Spleen (tissue), 7 donors: ENCODE measurements at regions not wholly inside any gene's neighbourhood (a gene's known extent, or its start where the extent isn't known, plus 50 kb on each side); places are given as distances from the start of the nearest gene placed in this dataset.

Source experiments
- POLR2A ChIP-seq, 3 donors: fragments of 450-650 bp; IDR thresholded peaks; one replicate each; pipeline ENCODE4 v1.5.1; 2017; ENCODE audit warnings: antibody characterized with exemption in 3 of 3, mild to moderate bottlenecking in 1 of 3
- POLR2AphosphoS5 ChIP-seq, 3 donors: sonication (generic); formaldehyde crosslinking; IDR thresholded peaks; one replicate each; pipeline ENCODE4 v1.5.1; 2017; ENCODE audit warnings: antibody characterized with exemption in 3 of 3
- TF ChIP-seq, protein P1 (sequence below), 11 experiments: fragments of 200-600 bp in 7 of 11; fragments of 450-650 bp in 4 of 11; sonication (generic) in 4 of 11; IDR thresholded peaks in 8 of 11; conservative IDR thresholded peaks in 3 of 11; 1 replicate in 7 of 11; 2 replicates in 4 of 11; pipeline versions ENCODE4 v1.4.0 to v1.8.0; 2016 to 2021; ENCODE audit warnings: antibody characterized with exemption in 11 of 11, inconsistent platforms in 4 of 11, mild to moderate bottlenecking in 1 of 11
- donor health status: DM: no; HTN: no; CAD: no; lungs with moderate emphysema.
- donor health status: DM: no; HTN: no; CAD: no.
- donor health status: DM: no; HTN: no; CAD: no.

DNA sequence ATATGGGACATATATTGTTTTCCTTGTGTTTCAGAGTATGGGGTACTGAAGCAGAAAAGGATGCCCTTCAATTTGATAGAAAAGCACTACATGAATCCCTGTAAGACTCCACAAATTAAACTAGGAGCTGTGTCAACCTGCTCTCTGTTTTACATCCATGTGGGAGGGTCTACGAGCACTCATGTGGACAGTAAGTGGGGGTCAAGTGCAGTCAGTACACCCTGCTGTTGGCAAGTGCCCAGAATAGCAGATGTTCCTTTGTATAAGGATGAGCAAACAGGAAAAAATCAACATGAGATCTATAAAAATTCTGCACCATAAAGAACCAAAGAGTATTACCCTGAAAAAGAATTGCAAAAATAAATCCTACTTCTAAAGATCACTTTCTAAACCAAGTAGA lies 659.9 kb downstream of the SI start:
- TF ChIP-seq, protein P1, sequence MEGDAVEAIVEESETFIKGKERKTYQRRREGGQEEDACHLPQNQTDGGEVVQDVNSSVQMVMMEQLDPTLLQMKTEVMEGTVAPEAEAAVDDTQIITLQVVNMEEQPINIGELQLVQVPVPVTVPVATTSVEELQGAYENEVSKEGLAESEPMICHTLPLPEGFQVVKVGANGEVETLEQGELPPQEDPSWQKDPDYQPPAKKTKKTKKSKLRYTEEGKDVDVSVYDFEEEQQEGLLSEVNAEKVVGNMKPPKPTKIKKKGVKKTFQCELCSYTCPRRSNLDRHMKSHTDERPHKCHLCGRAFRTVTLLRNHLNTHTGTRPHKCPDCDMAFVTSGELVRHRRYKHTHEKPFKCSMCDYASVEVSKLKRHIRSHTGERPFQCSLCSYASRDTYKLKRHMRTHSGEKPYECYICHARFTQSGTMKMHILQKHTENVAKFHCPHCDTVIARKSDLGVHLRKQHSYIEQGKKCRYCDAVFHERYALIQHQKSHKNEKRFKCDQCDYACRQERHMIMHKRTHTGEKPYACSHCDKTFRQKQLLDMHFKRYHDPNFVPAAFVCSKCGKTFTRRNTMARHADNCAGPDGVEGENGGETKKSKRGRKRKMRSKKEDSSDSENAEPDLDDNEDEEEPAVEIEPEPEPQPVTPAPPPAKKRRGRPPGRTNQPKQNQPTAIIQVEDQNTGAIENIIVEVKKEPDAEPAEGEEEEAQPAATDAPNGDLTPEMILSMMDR (IDR thresholded peaks at IDR 0.05 in 8 of 11, conservative IDR thresholded peaks at IDR 0.05 in 3 of 11): no peak
- TF ChIP-seq POLR2AphosphoS5 (IDR thresholded peaks at IDR 0.05) (no peak), POLR2A (IDR thresholded peaks at IDR 0.05) (no peak)
